Upper lobe of left lung (tissue), 6 donors: ENCODE measurements at regions not wholly inside any gene's neighbourhood (a gene's known extent, or its start where the extent isn't known, plus 50 kb on each side); places are given as distances from the start of the nearest gene placed in this dataset.
A peak's percentile ranks its signal among the peaks of the same experiment; 100 is the strongest.

Experiments
- ATAC-seq, 2 donors: fragments of 200-7000 bp; cut with Tn5 transposase; one replicate each; pipeline ENCODE4 v1.9.1; 2022; ENCODE audit warnings: mild to moderate bottlenecking in 2 of 2, moderate library complexity in 2 of 2; ENCODE audit not compliant: low FRiP score in 2 of 2
- DNase-seq, 2 donors: peaks; one replicate each; pipeline ENCODE4 v3.0.0-alpha.2; 2019 to 2020
- H3K27ac ChIP-seq, 4 donors: fragments of 200-600 bp; sonication (generic); one replicate each; pipeline ENCODE4 v1.5.1; 2016 to 2019
- H3K27me3 ChIP-seq, 4 donors: fragments of 200-600 bp; sonication (generic); one replicate each; pipeline ENCODE4 v1.5.1; 2017 to 2019
- H3K36me3 ChIP-seq, 4 donors: fragments of 200-600 bp; sonication (generic); one replicate each; pipeline ENCODE4 v1.5.1; 2016 to 2019
- H3K4me1 ChIP-seq, 4 donors: fragments of 200-600 bp; sonication (generic); one replicate each; pipeline ENCODE4 v1.5.1; 2018 to 2019
- H3K4me3 ChIP-seq, 4 donors: fragments of 200-600 bp; sonication (generic); one replicate each; pipeline ENCODE4 v1.5.1; 2017 to 2019; ENCODE audit warnings: mild to moderate bottlenecking in 2 of 4, moderate library complexity in 1 of 4
- H3K9me3 ChIP-seq, 4 donors: fragments of 200-600 bp; sonication (generic); one replicate each; pipeline ENCODE4 v1.5.1; 2018 to 2019
- EP300 ChIP-seq, 4 donors: sonication (generic); formaldehyde crosslinking; IDR thresholded peaks; one replicate each; pipeline ENCODE4 v1.5.1; 2017; ENCODE audit warnings: antibody characterized with exemption in 4 of 4, control low read depth in 2 of 4
- POLR2A ChIP-seq, 4 donors: fragments of 450-650 bp; IDR thresholded peaks; one replicate each; pipeline ENCODE4 v1.5.1; 2016 to 2017; ENCODE audit warnings: antibody characterized with exemption in 4 of 4, mild to moderate bottlenecking in 2 of 4
- POLR2AphosphoS5 ChIP-seq, 2 donors: sonication (generic); formaldehyde crosslinking; IDR thresholded peaks; one replicate each; pipeline ENCODE4 v1.5.1; 2017; ENCODE audit warnings: antibody characterized with exemption in 2 of 2
- WGBS, 2 donors: methylation state at CpG; one replicate each; pipeline ENCODE4 v1.1.5; 2017 to 2018; 5-methylcytosine and 5-hydroxymethylcytosine counted together
- TF ChIP-seq, protein P1 (sequence below), 6 experiments: fragments of 450-650 bp in 4 of 6; fragments of 200-600 bp in 2 of 6; sonication (generic) in 2 of 6; IDR thresholded peaks; one replicate each; pipeline ENCODE4 v1.5.1; 2016 to 2019; ENCODE audit warnings: antibody characterized with exemption in 6 of 6
- donor health status: DM: no; HTN: no; CAD: no; lungs with moderate emphysema.
- donor health status: DM: no; HTN: yes; CAD: no; lungs with severe emphysema.

DNA sequence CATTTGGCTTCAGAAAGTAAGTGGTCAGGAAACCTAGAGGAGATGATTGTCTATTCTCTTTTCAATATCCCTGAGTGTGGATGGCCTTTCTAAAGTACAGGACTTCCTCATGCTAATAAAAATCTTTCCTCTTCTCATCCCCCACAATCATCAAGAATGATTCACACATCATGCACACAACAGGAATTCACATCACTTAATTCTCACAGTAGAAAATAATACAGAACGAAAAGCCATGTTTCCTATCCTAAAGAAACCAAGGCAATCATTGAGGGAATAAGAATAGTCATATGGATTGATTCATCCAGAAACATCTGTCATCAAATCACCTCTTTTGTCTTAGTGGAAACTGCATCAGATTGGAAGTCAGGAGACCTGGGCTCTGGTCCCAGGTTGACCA lies 203.1 kb upstream of the PIK3R1 start:
- no peaks in the 10 kb centered on the region for H3K4me1 ChIP-seq

DNA sequence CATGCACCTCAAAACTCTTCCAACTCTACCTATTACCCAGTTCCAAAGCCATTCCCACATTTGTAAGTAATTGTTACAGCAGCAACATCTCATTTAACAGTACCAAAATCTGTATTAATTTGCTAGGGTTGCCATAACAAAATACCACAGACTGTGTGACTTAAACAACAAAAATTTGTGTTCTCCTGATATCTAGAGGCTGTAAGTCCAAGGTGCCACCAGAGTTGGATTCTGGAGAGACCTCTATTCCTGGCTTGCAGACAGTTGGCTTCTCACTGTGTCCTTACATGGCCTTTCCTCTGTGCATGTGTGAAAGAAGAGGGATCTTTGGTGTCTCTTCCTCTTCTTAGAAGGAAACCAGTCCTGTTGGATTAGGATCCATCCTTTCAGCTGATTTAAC lies 203.8 kb upstream of the PIK3R1 start:
- no peak for DNase-seq
- no peak for TF ChIP-seq EP300 (IDR thresholded peaks at IDR 0.05)
- TF ChIP-seq, protein P1, sequence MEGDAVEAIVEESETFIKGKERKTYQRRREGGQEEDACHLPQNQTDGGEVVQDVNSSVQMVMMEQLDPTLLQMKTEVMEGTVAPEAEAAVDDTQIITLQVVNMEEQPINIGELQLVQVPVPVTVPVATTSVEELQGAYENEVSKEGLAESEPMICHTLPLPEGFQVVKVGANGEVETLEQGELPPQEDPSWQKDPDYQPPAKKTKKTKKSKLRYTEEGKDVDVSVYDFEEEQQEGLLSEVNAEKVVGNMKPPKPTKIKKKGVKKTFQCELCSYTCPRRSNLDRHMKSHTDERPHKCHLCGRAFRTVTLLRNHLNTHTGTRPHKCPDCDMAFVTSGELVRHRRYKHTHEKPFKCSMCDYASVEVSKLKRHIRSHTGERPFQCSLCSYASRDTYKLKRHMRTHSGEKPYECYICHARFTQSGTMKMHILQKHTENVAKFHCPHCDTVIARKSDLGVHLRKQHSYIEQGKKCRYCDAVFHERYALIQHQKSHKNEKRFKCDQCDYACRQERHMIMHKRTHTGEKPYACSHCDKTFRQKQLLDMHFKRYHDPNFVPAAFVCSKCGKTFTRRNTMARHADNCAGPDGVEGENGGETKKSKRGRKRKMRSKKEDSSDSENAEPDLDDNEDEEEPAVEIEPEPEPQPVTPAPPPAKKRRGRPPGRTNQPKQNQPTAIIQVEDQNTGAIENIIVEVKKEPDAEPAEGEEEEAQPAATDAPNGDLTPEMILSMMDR (IDR thresholded peaks at IDR 0.05) = no peak
- Histone ChIP-seq H3K27me3 (no peaks in the 10 kb centered on the region), H3K27ac (no peak overlapping the region), H3K4me3 (no peak overlapping the region), H3K9me3 (no peaks in the 10 kb centered on the region), H3K36me3 (no peaks in the 10 kb centered on the region), H3K4me1 (no peaks in the 10 kb centered on the region)
- ATAC-seq = no peak

More for the DNA sequence above, 203.1 kb upstream of the PIK3R1 start:
- no peak overlapping the region for H3K4me3 ChIP-seq
- DNase-seq (no peak), ATAC-seq (no peak)
- 0 to 50% methylated on average over 1 of the region's 1 CpG for WGBS, 2 donors
- H3K36me3 ChIP-seq = no peaks in the 10 kb centered on the region
- TF ChIP-seq, protein P1 (IDR thresholded peaks at IDR 0.05) = no peak
- TF ChIP-seq POLR2AphosphoS5 (IDR thresholded peaks at IDR 0.05) (no peak), EP300 (IDR thresholded peaks at IDR 0.05) (no peak), POLR2A (IDR thresholded peaks at IDR 0.05) (no peak)
- H3K27me3 ChIP-seq = no peaks in the 10 kb centered on the region
- no peak overlapping the region for H3K27ac ChIP-seq
- H3K9me3 ChIP-seq = no peaks in the 10 kb centered on the region

DNA sequence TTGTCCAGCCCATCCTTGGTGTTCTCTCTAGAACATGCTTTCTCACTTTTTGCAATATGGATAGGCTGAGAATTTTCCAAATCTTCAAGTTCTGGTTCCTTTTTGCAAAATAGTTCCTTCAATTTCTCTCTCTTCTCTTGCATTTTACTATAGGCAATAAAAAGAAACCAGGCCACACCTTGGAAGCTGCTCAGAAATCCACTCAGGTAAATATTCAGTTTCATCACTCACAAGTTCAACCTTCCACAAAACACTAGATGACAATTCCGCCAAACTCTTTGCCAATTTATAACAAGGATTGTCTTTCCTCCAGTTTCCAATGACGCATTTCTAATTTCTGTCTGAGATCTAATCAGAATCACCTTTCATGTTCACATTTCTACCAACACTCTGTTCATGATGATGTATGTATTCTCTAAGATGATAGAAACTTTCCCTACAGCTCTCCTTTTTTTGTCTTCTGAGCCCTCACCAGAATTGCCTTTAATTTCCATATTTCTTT lies 204.2 kb upstream of the PIK3R1 start:
- DNase-seq (no peak), ATAC-seq (no peak)
- TF ChIP-seq EP300 (IDR thresholded peaks at IDR 0.05) = no peak
- TF ChIP-seq, protein P1 (IDR thresholded peaks at IDR 0.05) = no peak
- TF ChIP-seq POLR2AphosphoS5 (IDR thresholded peaks at IDR 0.05) = no peak
- no peak for TF ChIP-seq POLR2A (IDR thresholded peaks at IDR 0.05)
- no peak overlapping the region for H3K27ac ChIP-seq
- H3K4me1 ChIP-seq = no peaks in the 10 kb centered on the region
- no peak overlapping the region for H3K4me3 ChIP-seq
- 94 to 95% methylated on average over 2 of the region's 2 CpGs for WGBS, 2 donors
- no peaks in the 10 kb centered on the region for H3K36me3 ChIP-seq
- no peaks in the 10 kb centered on the region for H3K9me3 ChIP-seq
- H3K27me3 ChIP-seq = no peaks in the 10 kb centered on the region

DNA sequence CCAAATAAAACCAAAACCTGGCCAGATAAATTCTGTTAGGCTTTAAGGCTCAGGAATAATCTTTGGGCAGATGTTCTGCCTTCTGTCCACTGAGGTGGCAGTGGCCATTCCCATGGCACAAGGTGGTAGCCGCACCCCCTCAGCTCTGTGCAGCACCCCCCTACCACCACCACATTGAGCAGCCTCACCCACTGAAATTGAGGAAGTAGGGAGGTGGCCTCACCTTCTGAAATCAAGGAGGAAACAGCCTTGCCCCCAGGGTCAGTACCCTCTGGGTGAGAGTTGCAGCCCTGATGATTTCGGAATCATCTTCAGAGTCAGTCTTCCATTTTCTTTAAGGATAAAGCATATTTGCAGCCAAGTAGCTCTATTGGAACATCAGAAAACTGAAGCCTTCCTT lies 204.8 kb upstream of the PIK3R1 start:
- TF ChIP-seq EP300 (IDR thresholded peaks at IDR 0.05) (no peak), POLR2A (IDR thresholded peaks at IDR 0.05) (no peak), POLR2AphosphoS5 (IDR thresholded peaks at IDR 0.05) (no peak)
- TF ChIP-seq, protein P1 (IDR thresholded peaks at IDR 0.05) = no peak
- no peaks in the 10 kb centered on the region for H3K9me3 ChIP-seq
- WGBS, 2 donors = 76 to 100% methylated on average over 2 of the region's 2 CpGs
- H3K27me3 ChIP-seq = no peaks in the 10 kb centered on the region
- DNase-seq (no peak), ATAC-seq (no peak)
- H3K4me3 ChIP-seq = no peak overlapping the region
- no peak overlapping the region for H3K27ac ChIP-seq
- no peaks in the 10 kb centered on the region for H3K36me3 ChIP-seq
- no peaks in the 10 kb centered on the region for H3K4me1 ChIP-seq

DNA sequence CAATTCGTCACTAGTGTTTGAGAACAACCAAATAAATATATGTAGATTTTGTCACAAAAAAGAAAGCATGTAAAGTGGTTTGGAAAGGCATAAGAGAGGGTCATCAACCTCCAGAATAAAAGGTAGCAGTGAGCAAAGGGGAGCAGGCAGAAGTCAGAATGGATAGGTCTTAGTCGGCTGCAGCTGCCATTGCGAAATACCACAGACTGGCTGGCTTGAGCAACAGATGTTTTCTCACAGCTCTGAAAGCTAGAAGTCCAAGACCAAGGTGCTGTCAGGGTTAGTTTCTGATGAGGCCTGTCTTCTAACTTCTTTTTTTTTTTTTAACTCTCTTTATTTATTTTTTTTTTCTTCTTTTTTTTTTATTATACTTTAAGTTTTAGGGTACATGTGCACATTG lies 208.1 kb upstream of the PIK3R1 start:
- TF ChIP-seq POLR2AphosphoS5 (IDR thresholded peaks at IDR 0.05) = peak in 1 of 2 donors; percentile 32
- TF ChIP-seq EP300 (IDR thresholded peaks at IDR 0.05) = no peak
- no peak for TF ChIP-seq POLR2A (IDR thresholded peaks at IDR 0.05)
- H3K27ac ChIP-seq = no peak overlapping the region
- H3K27me3 ChIP-seq = no peaks in the 10 kb centered on the region
- ATAC-seq = peak in 1 of 2 donors; percentile 75
- H3K36me3 ChIP-seq = no peaks in the 10 kb centered on the region
- H3K9me3 ChIP-seq = no peaks in the 10 kb centered on the region
- DNase-seq = peak in 1 of 2 donors; percentile 81
- WGBS, 2 donors = 55 to 62% methylated on average over 3 of the region's 3 CpGs
- H3K4me1 ChIP-seq = no peaks in the 10 kb centered on the region
- no peak overlapping the region for H3K4me3 ChIP-seq
